ENCODE measurements at regions not wholly inside any gene's neighbourhood (a gene's known extent, or its start where the extent isn't known, plus 50 kb on each side); places are given as distances from the start of the nearest gene placed in this dataset.

DNA sequence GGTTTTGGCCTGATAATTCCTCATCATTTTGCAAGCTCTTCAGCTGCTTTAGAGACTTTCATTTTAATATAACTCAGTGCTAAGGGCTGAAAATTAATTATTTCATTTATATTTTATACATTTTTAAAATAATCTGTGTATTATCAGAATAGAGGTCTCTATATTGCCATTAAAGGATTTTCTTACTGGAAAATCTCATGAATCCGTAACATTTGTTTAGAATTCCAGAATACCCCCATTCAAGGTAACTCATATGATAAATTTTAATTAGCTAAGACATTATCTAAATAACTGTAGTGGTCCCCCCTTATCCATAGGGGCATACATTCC is 51.6 kb downstream of the BMAL2 start:
- TF ChIP-seq CTCF (IDR thresholded peaks at IDR 0.05) (no peak), EP300 (IDR thresholded peaks at IDR 0.05) (no peak), POLR2AphosphoS5 (IDR thresholded peaks at IDR 0.05) (no peak)

Data from stomach (tissue), 4 donors.